IPS-20b (cell line): ENCODE measurements at regions not wholly inside any gene's neighbourhood (a gene's known extent, or its start where the extent isn't known, plus 50 kb on each side); places are given as distances from the start of the nearest gene placed in this dataset.

Experiments used
- H3K27ac ChIP-seq: one replicate; pipeline ENCODE4 v1.5.1; 2013; ENCODE audit warnings: low read length
- H3K27me3 ChIP-seq: 2 replicates; pipeline ENCODE4 v1.6.1; 2013; ENCODE audit warnings: mild to moderate bottlenecking, low read length, inconsistent platforms; ENCODE audit not compliant: insufficient read depth
- H3K36me3 ChIP-seq: 2 replicates; pipeline ENCODE4 v1.6.1; 2013; ENCODE audit warnings: low read depth, mild to moderate bottlenecking, inconsistent platforms, low read length, moderate library complexity; ENCODE audit not compliant: insufficient read depth
- H3K4me1 ChIP-seq: 2 replicates; pipeline ENCODE4 v1.6.1; 2013; ENCODE audit warnings: mild to moderate bottlenecking, control low read depth, inconsistent platforms, low read length, moderate library complexity; ENCODE audit not compliant: insufficient read depth
- H3K4me3 ChIP-seq: 2 replicates; pipeline ENCODE4 v1.5.1; 2013; ENCODE audit warnings: mild to moderate bottlenecking, low read length, inconsistent platforms
- H3K9ac ChIP-seq: 2 replicates; pipeline ENCODE4 v1.6.1; 2013; ENCODE audit warnings: low read depth, mild to moderate bottlenecking, inconsistent platforms, low read length, moderate library complexity
- H3K9me3 ChIP-seq: 2 replicates; pipeline ENCODE4 v1.6.1; 2013; ENCODE audit warnings: mild to moderate bottlenecking, low read depth, low read length, inconsistent platforms; ENCODE audit not compliant: insufficient read depth

GRCh38 chr10:128462844-128463243 lies 336.6 kb upstream of the MKI67 start:
- no peaks in the 10 kb centered on the region for H3K27me3 ChIP-seq
- H3K9me3 ChIP-seq: peaks cover 3% of the 10 kb centered on the region; the same call in 1 of the 2 replicates
- H3K36me3 ChIP-seq: no peaks in the 10 kb centered on the region
- no peak overlapping the region for H3K27ac ChIP-seq
- H3K4me1 ChIP-seq: no peaks in the 10 kb centered on the region
- no peak overlapping the region for H3K4me3 ChIP-seq
- no peak overlapping the region for H3K9ac ChIP-seq

GRCh38 chr10:128463991-128464760 lies 338.0 kb upstream of the MKI67 start:
- Histone ChIP-seq H3K9ac (no peak overlapping the region), H3K27me3 (no peaks in the 10 kb centered on the region), H3K4me1 (no peaks in the 10 kb centered on the region), H3K4me3 (no peak overlapping the region), H3K36me3 (no peaks in the 10 kb centered on the region), H3K9me3 (peaks cover 3% of the 10 kb centered on the region; the same call in 1 of the 2 replicates), H3K27ac (no peak overlapping the region)

DNA sequence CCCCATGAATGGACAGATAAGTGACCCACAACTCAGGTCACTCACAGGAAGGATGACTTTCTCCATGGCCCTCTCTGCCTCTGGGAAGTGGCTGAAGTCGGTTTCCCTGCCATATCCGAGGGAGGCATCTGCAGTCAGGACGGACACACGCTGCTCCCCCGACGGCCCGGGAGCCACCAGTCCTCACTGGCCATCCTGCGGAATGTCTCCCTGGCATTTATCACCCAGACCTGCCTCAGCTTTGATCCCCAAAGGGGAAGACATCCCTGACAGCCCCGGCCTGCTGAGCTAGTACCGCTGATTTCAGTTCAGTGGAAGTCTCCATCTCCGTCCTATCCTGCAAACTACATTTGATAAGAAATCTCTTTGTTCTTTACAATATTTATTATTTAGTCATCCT lies 339.5 kb upstream of the MKI67 start:
- no peak overlapping the region for H3K4me3 ChIP-seq
- no peaks in the 10 kb centered on the region for H3K4me1 ChIP-seq
- peaks cover 3% of the 10 kb centered on the region; the same call in 1 of the 2 replicates for H3K9me3 ChIP-seq
- no peak overlapping the region for H3K9ac ChIP-seq
- no peak overlapping the region for H3K27ac ChIP-seq
- no peaks in the 10 kb centered on the region for H3K36me3 ChIP-seq
- no peaks in the 10 kb centered on the region for H3K27me3 ChIP-seq

DNA sequence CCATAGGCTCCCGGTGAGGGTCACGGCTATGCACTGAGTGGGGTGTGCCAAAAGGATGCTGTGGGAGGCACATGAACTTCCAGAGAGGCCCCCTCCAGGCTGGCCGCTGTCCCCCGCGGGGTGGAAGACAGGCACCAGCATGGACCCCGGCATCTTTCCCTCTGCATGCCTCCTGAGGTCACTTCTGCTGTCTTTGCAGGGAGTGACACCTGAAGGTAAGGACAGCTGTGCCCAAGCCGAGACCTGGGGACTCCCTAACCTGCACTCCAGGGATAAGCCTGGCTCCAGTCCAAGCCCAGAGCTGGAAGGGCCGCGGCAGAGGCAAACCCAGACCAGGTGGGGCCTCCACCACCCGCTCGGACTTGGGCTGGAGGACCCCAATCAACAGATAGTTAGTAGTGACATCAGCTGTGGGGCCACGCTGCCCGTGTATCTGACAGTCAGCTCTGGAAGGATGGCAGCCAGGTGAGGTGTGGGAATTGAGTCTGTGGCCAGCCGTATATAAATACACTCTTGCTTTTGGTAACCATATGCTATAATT lies 340.7 kb upstream of the MKI67 start:
- peaks cover 3% of the 10 kb centered on the region; the same call in 1 of the 2 replicates for H3K9me3 ChIP-seq
- H3K27ac ChIP-seq: no peak overlapping the region
- no peaks in the 10 kb centered on the region for H3K4me1 ChIP-seq
- no peak overlapping the region for H3K9ac ChIP-seq
- no peaks in the 10 kb centered on the region for H3K27me3 ChIP-seq
- H3K4me3 ChIP-seq: no peak overlapping the region
- no peaks in the 10 kb centered on the region for H3K36me3 ChIP-seq

DNA sequence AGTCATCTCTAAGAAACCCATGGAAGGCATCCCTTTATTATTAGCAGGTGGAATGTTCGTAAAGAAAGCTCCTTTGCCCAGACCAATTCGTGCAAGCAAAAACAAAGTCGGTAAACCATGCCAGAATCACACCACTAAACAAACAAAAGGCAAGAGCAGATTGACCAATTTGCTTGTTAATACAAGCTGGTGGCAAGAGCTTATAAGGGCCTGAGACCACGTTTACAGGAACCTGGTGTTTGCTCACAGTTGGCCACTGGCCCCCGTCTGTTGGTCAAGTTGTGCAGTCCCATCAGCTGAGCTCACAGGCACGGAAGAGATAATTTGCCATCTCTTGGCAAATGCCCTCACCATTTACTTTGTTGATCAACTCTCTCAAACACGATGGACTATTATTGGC lies 342.2 kb upstream of the MKI67 start:
- Histone ChIP-seq H3K4me3 (no peak overlapping the region), H3K27ac (no peak overlapping the region), H3K36me3 (no peaks in the 10 kb centered on the region), H3K9ac (no peak overlapping the region), H3K27me3 (no peaks in the 10 kb centered on the region), H3K4me1 (no peaks in the 10 kb centered on the region), H3K9me3 (peaks cover 3% of the 10 kb centered on the region; the same call in 1 of the 2 replicates)

DNA sequence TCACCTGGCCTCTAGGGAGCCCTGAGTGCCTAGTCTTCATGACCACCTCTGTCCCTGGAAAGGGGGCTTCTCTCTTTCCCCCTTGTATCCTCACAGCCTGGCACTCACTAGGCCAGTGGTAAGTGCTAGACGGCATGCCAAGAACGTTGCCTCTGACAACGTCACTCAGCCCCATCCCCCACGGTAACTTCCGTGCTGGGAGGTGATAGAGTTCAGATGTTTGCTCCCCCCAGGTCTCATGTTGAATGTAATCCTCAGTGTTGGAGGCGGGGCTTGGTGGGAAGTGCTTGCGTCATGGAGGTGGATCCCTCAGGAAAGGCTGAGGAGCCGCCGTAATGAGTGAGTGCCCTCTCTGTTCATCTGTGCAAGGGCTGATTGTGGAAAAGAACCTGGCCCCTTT lies 343.3 kb upstream of the MKI67 start:
- Histone ChIP-seq H3K4me1 (no peaks in the 10 kb centered on the region), H3K27ac (no peak overlapping the region), H3K27me3 (no peaks in the 10 kb centered on the region), H3K9ac (no peak overlapping the region), H3K4me3 (no peak overlapping the region), H3K9me3 (peaks cover under 1% of the 10 kb centered on the region; the same call in 1 of the 2 replicates), H3K36me3 (no peaks in the 10 kb centered on the region)

- Histone ChIP-seq H3K4me3 (no peak overlapping the region), H3K27ac (no peak overlapping the region), H3K9ac (no peak overlapping the region), H3K4me1 (no peaks in the 10 kb centered on the region), H3K36me3 (no peaks in the 10 kb centered on the region), H3K9me3 (no peaks in the 10 kb centered on the region), H3K27me3 (no peaks in the 10 kb centered on the region)
These were observed 344.2 kb upstream of the MKI67 start for GRCh38 chr10:128470321-128470965.

- no peak overlapping the region for H3K4me3 ChIP-seq
- no peaks in the 10 kb centered on the region for H3K36me3 ChIP-seq
- no peak overlapping the region for H3K9ac ChIP-seq
- H3K27ac ChIP-seq: no peak overlapping the region
- no peaks in the 10 kb centered on the region for H3K27me3 ChIP-seq
- H3K9me3 ChIP-seq: no peaks in the 10 kb centered on the region
- no peaks in the 10 kb centered on the region for H3K4me1 ChIP-seq
These were observed 344.9 kb upstream of the MKI67 start for GRCh38 chr10:128471151-128471550.

GRCh38 chr10:128472196-128472595 lies 346.0 kb upstream of the MKI67 start:
- Histone ChIP-seq H3K27me3 (no peaks in the 10 kb centered on the region), H3K36me3 (no peaks in the 10 kb centered on the region), H3K4me1 (no peaks in the 10 kb centered on the region), H3K4me3 (no peak overlapping the region), H3K27ac (no peak overlapping the region), H3K9me3 (no peaks in the 10 kb centered on the region), H3K9ac (no peak overlapping the region)

- no peak overlapping the region for H3K4me3 ChIP-seq
- H3K9ac ChIP-seq: no peak overlapping the region
- no peaks in the 10 kb centered on the region for H3K9me3 ChIP-seq
- no peaks in the 10 kb centered on the region for H3K36me3 ChIP-seq
- H3K27ac ChIP-seq: no peak overlapping the region
- H3K4me1 ChIP-seq: no peaks in the 10 kb centered on the region
- no peaks in the 10 kb centered on the region for H3K27me3 ChIP-seq
These were observed 347.2 kb upstream of the MKI67 start for GRCh38 chr10:128473396-128473795.

- H3K9me3 ChIP-seq: no peaks in the 10 kb centered on the region
- no peaks in the 10 kb centered on the region for H3K36me3 ChIP-seq
These were observed 347.7 kb upstream of the MKI67 start for GRCh38 chr10:128473911-128474310.

GRCh38 chr10:128474571-128474970 lies 348.3 kb upstream of the MKI67 start:
- no peaks in the 10 kb centered on the region for H3K4me1 ChIP-seq
- H3K4me3 ChIP-seq: no peak overlapping the region
- H3K9me3 ChIP-seq: no peaks in the 10 kb centered on the region
- H3K36me3 ChIP-seq: no peaks in the 10 kb centered on the region
- no peak overlapping the region for H3K9ac ChIP-seq
- no peaks in the 10 kb centered on the region for H3K27me3 ChIP-seq
- H3K27ac ChIP-seq: no peak overlapping the region

More at GRCh38 chr10:128473911-128474310, 347.7 kb upstream of the MKI67 start:
- Histone ChIP-seq H3K9ac (no peak overlapping the region), H3K4me1 (no peaks in the 10 kb centered on the region), H3K27me3 (no peaks in the 10 kb centered on the region), H3K4me3 (no peak overlapping the region), H3K27ac (no peak overlapping the region)
